ENCODE measurements at regions not wholly inside any gene's neighbourhood (a gene's known extent, or its start where the extent isn't known, plus 50 kb on each side); places are given as distances from the start of the nearest gene placed in this dataset.

- H3K4me1 ChIP-seq (ENCODE audit: control insufficient read depth in 2 of 2, insufficient read depth in 2 of 2, low read length in 2 of 2), result no peaks in the 10 kb centered on the region
- H3K27ac ChIP-seq (ENCODE audit: low read length in 2 of 2), result no peak overlapping the region
- no peak overlapping the region for H3K4me3 Mint-ChIP-seq
- no peaks in the 10 kb centered on the region for H3K9me3 Mint-ChIP-seq (ENCODE audit: insufficient read depth)
- H3K9ac ChIP-seq (ENCODE audit: low read length), result no peak overlapping the region
- H3K27ac Mint-ChIP-seq, result no peak overlapping the region
- DNase-seq (no peak), ATAC-seq (ENCODE audit: low read depth) (no peak)
- no peak overlapping the region for H3K4me2 ChIP-seq (replicated peaks; ENCODE audit: low read depth, low read length, poor library complexity, severe bottlenecking)
- H3K36me3 ChIP-seq (replicated peaks in 1 of 2; ENCODE audit: control extremely low read depth in 1 of 2, control insufficient read depth in 1 of 2, extremely low read depth in 1 of 2, insufficient read depth in 2 of 2, low read length in 1 of 2), result no peaks in the 10 kb centered on the region
- no peaks in the 10 kb centered on the region for H3K4me1 Mint-ChIP-seq
- H3K27me3 ChIP-seq (replicated peaks in 1 of 4; ENCODE audit: control extremely low read depth in 1 of 4, control insufficient read depth in 3 of 4, insufficient read depth in 4 of 4, low read length in 3 of 4), result no peaks in the 10 kb centered on the region
- H3K79me2 ChIP-seq (ENCODE audit: control insufficient read depth, insufficient read depth, low read length), result no peaks in the 10 kb centered on the region
- no CpG with 5 or more reads among the region's 3 CpGs for WGBS (ENCODE audit: insufficient coverage)
- H2AFZ ChIP-seq (ENCODE audit: insufficient read depth, low read depth, low read length, poor library complexity, severe bottlenecking), result no peak overlapping the region
- TF ChIP-seq CTCF (IDR thresholded peaks at IDR 0.05) (no peak), EZH2 (IDR thresholded peaks at IDR 0.05; ENCODE audit: borderline replicate concordance, insufficient read depth, low read depth, low read length, poor library complexity, severe bottlenecking) (no peak)
- intact Hi-C loops (cut with micrococcal nuclease), result no loop called here
- H3K4me3 ChIP-seq (ENCODE audit: control extremely low read depth in 1 of 5, extremely low read depth in 1 of 5, insufficient read depth in 1 of 5, low read depth in 2 of 5, low read length in 4 of 5), result no peak overlapping the region
- H3K9me3 ChIP-seq (ENCODE audit: control extremely low read depth in 1 of 3, control insufficient read depth in 2 of 3, insufficient read depth in 1 of 3, low read length in 2 of 3), result no peaks in the 10 kb centered on the region
- H3K27me3 Mint-ChIP-seq, result no peaks in the 10 kb centered on the region
- ChIA-PET CTCF (no interaction called here), POLR2A (no interaction called here)
- H4K20me1 ChIP-seq (ENCODE audit: control insufficient read depth, insufficient read depth, low read length, poor library complexity, severe bottlenecking), result no peaks in the 10 kb centered on the region
These were observed 211.8 kb downstream of the PPP4R3C start for GRCh38 chrX:27251369-27251768.

GRCh38 chrX:27242581-27242980 lies 220.6 kb downstream of the PPP4R3C start:
- Mint-ChIP-seq H3K27me3 (no peaks in the 10 kb centered on the region), H3K4me1 (no peaks in the 10 kb centered on the region), H3K9me3 (ENCODE audit: insufficient read depth) (no peaks in the 10 kb centered on the region), H3K27ac (no peak overlapping the region), H3K4me3 (no peak overlapping the region)
- peaks cover 0 to 6% (median 0%) of the 10 kb centered on the region in 3 donors for H3K9me3 ChIP-seq (ENCODE audit: control extremely low read depth in 1 of 3, control insufficient read depth in 2 of 3, insufficient read depth in 1 of 3, low read length in 2 of 3)
- H3K27ac ChIP-seq (ENCODE audit: low read length in 2 of 2), result no peak overlapping the region
- H3K4me2 ChIP-seq (replicated peaks; ENCODE audit: low read depth, low read length, poor library complexity, severe bottlenecking), result no peak overlapping the region
- no peak overlapping the region for H3K9ac ChIP-seq (ENCODE audit: low read length)
- H3K79me2 ChIP-seq (ENCODE audit: control insufficient read depth, insufficient read depth, low read length), result no peaks in the 10 kb centered on the region
- H3K27me3 ChIP-seq (replicated peaks in 1 of 4; ENCODE audit: control extremely low read depth in 1 of 4, control insufficient read depth in 3 of 4, insufficient read depth in 4 of 4, low read length in 3 of 4), result no peaks in the 10 kb centered on the region
- no peaks in the 10 kb centered on the region for H3K4me1 ChIP-seq (ENCODE audit: control insufficient read depth in 2 of 2, insufficient read depth in 2 of 2, low read length in 2 of 2)
- no peaks in the 10 kb centered on the region for H4K20me1 ChIP-seq (ENCODE audit: control insufficient read depth, insufficient read depth, low read length, poor library complexity, severe bottlenecking)
- no peak for TF ChIP-seq CTCF (IDR thresholded peaks at IDR 0.05)
- no peak for TF ChIP-seq EZH2 (IDR thresholded peaks at IDR 0.05; ENCODE audit: borderline replicate concordance, insufficient read depth, low read depth, low read length, poor library complexity, severe bottlenecking)
- no peak overlapping the region for H3K4me3 ChIP-seq (ENCODE audit: control extremely low read depth in 1 of 5, extremely low read depth in 1 of 5, insufficient read depth in 1 of 5, low read depth in 2 of 5, low read length in 4 of 5)
- ChIA-PET CTCF (no interaction called here), POLR2A (no interaction called here)
- intact Hi-C loops (cut with micrococcal nuclease), result no loop called here
- no peak overlapping the region for H2AFZ ChIP-seq (ENCODE audit: insufficient read depth, low read depth, low read length, poor library complexity, severe bottlenecking)
- DNase-seq, result no peak
- ATAC-seq (ENCODE audit: low read depth), result no peak
- no peaks in the 10 kb centered on the region for H3K36me3 ChIP-seq (replicated peaks in 1 of 2; ENCODE audit: control extremely low read depth in 1 of 2, control insufficient read depth in 1 of 2, extremely low read depth in 1 of 2, insufficient read depth in 2 of 2, low read length in 1 of 2)
- no CpG with 5 or more reads among the region's 1 CpG for WGBS (ENCODE audit: insufficient coverage)
